B cell (primary cell): ENCODE measurements at regions not wholly inside any gene's neighbourhood (a gene's known extent, or its start where the extent isn't known, plus 50 kb on each side); places are given as distances from the start of the nearest gene placed in this dataset.

Experiments
- ATAC-seq: fragments of 200-7000 bp; cut with Tn5 transposase; one replicate; pipeline ENCODE4 v1.10.0; 2021; ENCODE audit warnings: low read depth, mild to moderate bottlenecking, moderate number of reproducible peaks, moderate library complexity
- CTCF ChIA-PET: fragments of 350-600 bp; sonication (Branson Sonifier 250); formaldehyde crosslinking; loops from one replicate; lab custom pipeline; 2021; ENCODE audit warnings: antibody characterized with exemption, inconsistent platforms; lab: Charles Lee
- POLR2A ChIA-PET: fragments of 350-600 bp; sonication (Branson Sonifier 250); formaldehyde crosslinking; loops from one replicate; lab custom pipeline; 2021; ENCODE audit warnings: antibody characterized with exemption; lab: Charles Lee
- DNase-seq: peaks from one replicate; pipeline ENCODE4 v3.0.0; 2013
- H2AFZ ChIP-seq: 2 replicates; pipeline ENCODE4 v1.6.1; 2012; ENCODE audit warnings: mild to moderate bottlenecking, low read depth, low read length; ENCODE audit not compliant: insufficient read depth, poor library complexity, severe bottlenecking
- H3K27ac ChIP-seq, 2 donors: 1 replicate in 1 of 2; 2 replicates in 1 of 2; pipeline ENCODE4 v1.5.1; 2012 to 2013; ENCODE audit warnings: low read length in 2 of 2, mild to moderate bottlenecking in 2 of 2, moderate library complexity in 1 of 2
- H3K27me3 ChIP-seq, 4 experiments: fragments of 200-600 bp in 1 of 4; sonication (generic) in 1 of 4; replicated peaks in 1 of 4; 1 replicate in 2 of 4; 2 replicates in 2 of 4; pipeline versions ENCODE4 v1.6.1 to v1.7.0; 2013 to 2016; ENCODE audit warnings: low read length in 3 of 4, mild to moderate bottlenecking in 2 of 4, mixed read lengths in 1 of 4, moderate library complexity in 1 of 4; ENCODE audit not compliant: insufficient read depth in 4 of 4, control insufficient read depth in 3 of 4; ENCODE audit errors: control extremely low read depth in 1 of 4
- H3K36me3 ChIP-seq, 2 experiments: replicated peaks in 1 of 2; 1 replicate in 1 of 2; 2 replicates in 1 of 2; pipeline versions ENCODE4 v1.6.1 to v1.7.1; 2013; ENCODE audit warnings: low read length in 1 of 2; ENCODE audit not compliant: insufficient read depth in 2 of 2, control insufficient read depth in 1 of 2; ENCODE audit errors: control extremely low read depth in 1 of 2, extremely low read depth in 1 of 2
- H3K4me1 ChIP-seq, 2 donors: fragments of 200-600 bp in 1 of 2; sonication (generic) in 1 of 2; 1 replicate in 1 of 2; 2 replicates in 1 of 2; pipeline versions ENCODE4 v1.5.1 to v1.6.1; 2013 to 2017; ENCODE audit warnings: low read length in 2 of 2; ENCODE audit not compliant: control insufficient read depth in 2 of 2, insufficient read depth in 2 of 2
- H3K4me2 ChIP-seq: replicated peaks from 2 replicates; pipeline ENCODE3; 2012; ENCODE audit warnings: mild to moderate bottlenecking, low read depth, low read length; ENCODE audit not compliant: poor library complexity, severe bottlenecking
- H3K4me3 ChIP-seq, 5 experiments: fragments of 200-600 bp in 1 of 5; sonication (generic) in 1 of 5; 1 replicate in 3 of 5; 2 replicates in 2 of 5; pipeline versions ENCODE4 v1.5.1 to v1.7.0; 2011 to 2016; ENCODE audit warnings: low read length in 4 of 5, mild to moderate bottlenecking in 4 of 5, low read depth in 2 of 5, control low read depth in 1 of 5, moderate library complexity in 1 of 5; ENCODE audit not compliant: insufficient read depth in 1 of 5; ENCODE audit errors: control extremely low read depth in 1 of 5, extremely low read depth in 1 of 5
- H3K79me2 ChIP-seq: fragments of 200-600 bp; sonication (generic); one replicate; pipeline ENCODE4 v1.6.0; 2016; ENCODE audit warnings: low read length; ENCODE audit not compliant: control insufficient read depth, insufficient read depth
- H3K9ac ChIP-seq: fragments of 200-600 bp; sonication (generic); 2 replicates; pipeline ENCODE4 v1.6.1; 2017; ENCODE audit warnings: mild to moderate bottlenecking, low read length, moderate library complexity
- H3K9me3 ChIP-seq, 3 donors: one replicate each; pipeline versions ENCODE4 v1.6.1 to v1.7.1; 2013; ENCODE audit warnings: low read length in 2 of 3; ENCODE audit not compliant: control insufficient read depth in 2 of 3, insufficient read depth in 1 of 3; ENCODE audit errors: control extremely low read depth in 1 of 3
- H4K20me1 ChIP-seq: 2 replicates; pipeline ENCODE4 v1.6.0; 2012; ENCODE audit warnings: mild to moderate bottlenecking, low read length; ENCODE audit not compliant: insufficient read depth, control insufficient read depth, poor library complexity, severe bottlenecking
- H3K27ac Mint-ChIP-seq: one replicate; pipeline ENCODE4 v1.8.0; 2021; ENCODE audit warnings: mixed read lengths
- H3K27me3 Mint-ChIP-seq: one replicate; pipeline ENCODE4 v1.8.0; 2021; ENCODE audit warnings: mixed read lengths
- H3K4me1 Mint-ChIP-seq: one replicate; pipeline ENCODE4 v1.8.0; 2021; ENCODE audit warnings: mixed read lengths
- H3K4me3 Mint-ChIP-seq: one replicate; pipeline ENCODE4 v1.8.0; 2021; ENCODE audit warnings: mixed read lengths
- H3K9me3 Mint-ChIP-seq: one replicate; pipeline ENCODE4 v1.8.0; 2022; ENCODE audit warnings: mixed read lengths; ENCODE audit not compliant: insufficient read depth
- EZH2 ChIP-seq: IDR thresholded peaks from 2 replicates; pipeline ENCODE4 v1.6.1; 2012; ENCODE audit warnings: borderline replicate concordance, low read depth, mild to moderate bottlenecking, moderate library complexity, low read length; ENCODE audit not compliant: insufficient read depth, poor library complexity, severe bottlenecking
- WGBS: methylation state at CpG from one replicate; pipeline ENCODE4 v1.1.5; 2013; ENCODE audit warnings: missing lambda C conversion rate; ENCODE audit not compliant: insufficient coverage; 5-methylcytosine and 5-hydroxymethylcytosine counted together
- intact Hi-C: fragments of 100-400 bp; cut with micrococcal nuclease; formaldehyde crosslinking; loops from one replicate; pipeline ENCODE4 v1.10.0; 2022
- TF ChIP-seq, protein P1 (sequence below): fragments of 200-600 bp; IDR thresholded peaks from one replicate; pipeline ENCODE4 v1.8.0; 2022; ENCODE audit warnings: antibody characterized with exemption, mild to moderate bottlenecking

DNA sequence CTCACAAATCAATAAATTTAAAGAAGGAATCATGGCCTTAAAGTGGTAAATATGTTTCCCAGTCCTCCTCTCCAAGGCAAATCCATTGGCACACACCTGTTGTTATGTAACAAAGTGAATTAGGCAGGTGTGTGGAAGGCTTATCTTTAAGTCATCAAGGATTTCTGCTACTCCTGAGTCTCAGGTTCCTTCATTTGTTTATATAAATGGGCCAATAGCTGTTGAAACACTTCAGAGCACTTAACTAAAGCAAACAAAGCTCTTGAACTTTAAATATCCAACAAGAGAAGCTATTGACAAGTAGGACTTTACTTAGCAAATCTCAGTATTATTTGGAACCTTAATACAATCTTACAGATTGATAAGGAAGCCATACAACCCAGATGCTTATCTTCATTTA, 99.3 kb upstream of the ESRRG start:
- POLR2A ChIA-PET, result no interaction called here
- no peaks in the 10 kb centered on the region for H3K4me1 Mint-ChIP-seq
- no peaks in the 10 kb centered on the region for H3K27me3 Mint-ChIP-seq
- no peaks in the 10 kb centered on the region for H3K27me3 ChIP-seq
- intact Hi-C loops, result no loop called here
- no peak overlapping the region for H3K4me2 ChIP-seq
- H2AFZ ChIP-seq, result no peak overlapping the region
- H3K9me3 ChIP-seq, result no peaks in the 10 kb centered on the region
- no peak overlapping the region for H3K9ac ChIP-seq
- CTCF ChIA-PET, result no interaction called here
- ATAC-seq (no peak), DNase-seq (no peak)
- H3K36me3 ChIP-seq, result no peaks in the 10 kb centered on the region
- H3K27ac ChIP-seq, result no peak overlapping the region
- H3K4me3 ChIP-seq, result no peak overlapping the region
- H3K79me2 ChIP-seq, result no peaks in the 10 kb centered on the region
- no peaks in the 10 kb centered on the region for H4K20me1 ChIP-seq
- no peak overlapping the region for H3K27ac Mint-ChIP-seq
- H3K9me3 Mint-ChIP-seq, result no peaks in the 10 kb centered on the region
- H3K4me1 ChIP-seq, result no peaks in the 10 kb centered on the region
- no peak overlapping the region for H3K4me3 Mint-ChIP-seq
- TF ChIP-seq, protein P1, sequence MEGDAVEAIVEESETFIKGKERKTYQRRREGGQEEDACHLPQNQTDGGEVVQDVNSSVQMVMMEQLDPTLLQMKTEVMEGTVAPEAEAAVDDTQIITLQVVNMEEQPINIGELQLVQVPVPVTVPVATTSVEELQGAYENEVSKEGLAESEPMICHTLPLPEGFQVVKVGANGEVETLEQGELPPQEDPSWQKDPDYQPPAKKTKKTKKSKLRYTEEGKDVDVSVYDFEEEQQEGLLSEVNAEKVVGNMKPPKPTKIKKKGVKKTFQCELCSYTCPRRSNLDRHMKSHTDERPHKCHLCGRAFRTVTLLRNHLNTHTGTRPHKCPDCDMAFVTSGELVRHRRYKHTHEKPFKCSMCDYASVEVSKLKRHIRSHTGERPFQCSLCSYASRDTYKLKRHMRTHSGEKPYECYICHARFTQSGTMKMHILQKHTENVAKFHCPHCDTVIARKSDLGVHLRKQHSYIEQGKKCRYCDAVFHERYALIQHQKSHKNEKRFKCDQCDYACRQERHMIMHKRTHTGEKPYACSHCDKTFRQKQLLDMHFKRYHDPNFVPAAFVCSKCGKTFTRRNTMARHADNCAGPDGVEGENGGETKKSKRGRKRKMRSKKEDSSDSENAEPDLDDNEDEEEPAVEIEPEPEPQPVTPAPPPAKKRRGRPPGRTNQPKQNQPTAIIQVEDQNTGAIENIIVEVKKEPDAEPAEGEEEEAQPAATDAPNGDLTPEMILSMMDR, result no peak
- TF ChIP-seq EZH2, result no peak

DNA sequence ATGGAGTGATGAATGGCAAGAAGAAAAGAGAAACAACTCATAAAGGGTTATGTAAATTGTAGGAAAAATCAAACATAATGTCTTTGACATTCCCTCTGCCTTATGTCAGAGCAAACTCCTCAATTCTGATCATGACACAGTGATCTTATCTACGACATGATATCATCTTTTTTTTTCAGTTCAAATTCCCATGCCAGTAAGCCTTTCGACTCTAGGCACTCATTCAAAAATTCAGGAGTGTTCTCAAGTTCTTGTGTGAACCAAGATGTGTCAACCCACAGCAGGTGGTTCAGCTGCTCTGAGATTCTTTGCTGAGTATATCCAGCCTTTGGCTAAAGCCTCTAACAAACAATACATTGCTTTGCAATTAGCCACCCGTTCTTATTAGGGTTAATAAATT, 97.1 kb upstream of the ESRRG start:
- Histone ChIP-seq H3K4me3 (no peak overlapping the region), H3K79me2 (no peaks in the 10 kb centered on the region), H3K4me2 (no peak overlapping the region), H2AFZ (no peak overlapping the region), H3K9ac (no peak overlapping the region), H4K20me1 (no peaks in the 10 kb centered on the region), H3K9me3 (no peaks in the 10 kb centered on the region), H3K27me3 (no peaks in the 10 kb centered on the region), H3K36me3 (no peaks in the 10 kb centered on the region), H3K4me1 (no peaks in the 10 kb centered on the region), H3K27ac (no peak overlapping the region)
- DNase-seq (no peak), ATAC-seq (no peak)
- POLR2A ChIA-PET, result no interaction called here
- TF ChIP-seq EZH2, result no peak
- TF ChIP-seq, protein P1, result no peak
- CTCF ChIA-PET, result no interaction called here
- H3K27ac Mint-ChIP-seq, result no peak overlapping the region
- H3K4me3 Mint-ChIP-seq, result no peak overlapping the region
- 83% methylated on average over 2 of the region's 3 CpGs for WGBS
- H3K27me3 Mint-ChIP-seq, result no peaks in the 10 kb centered on the region
- no peaks in the 10 kb centered on the region for H3K9me3 Mint-ChIP-seq
- intact Hi-C loops, result no loop called here
- H3K4me1 Mint-ChIP-seq, result no peaks in the 10 kb centered on the region
